Ishikawa (cell line): ENCODE measurements at regions not wholly inside any gene's neighbourhood (a gene's known extent, or its start where the extent isn't known, plus 50 kb on each side); places are given as distances from the start of the nearest gene placed in this dataset.

ENCODE experiments used
- CEBPB ChIP-seq: IDR thresholded peaks from 2 replicates; pipeline ENCODE4 v1.6.1; 2012
- CREB1 ChIP-seq: IDR thresholded peaks from 2 replicates; pipeline ENCODE4 v1.6.1; 2012; ENCODE audit warnings: low read depth
- EGR1 ChIP-seq: IDR thresholded peaks from 2 replicates; pipeline ENCODE4 v1.6.1; 2012
- EP300 ChIP-seq: IDR thresholded peaks from 2 replicates; pipeline ENCODE4 v1.6.1; 2012; ENCODE audit warnings: borderline replicate concordance
- FOXM1 ChIP-seq: IDR thresholded peaks from 2 replicates; pipeline ENCODE4 v1.6.1; 2012; ENCODE audit warnings: low read depth, borderline replicate concordance
- NFIC ChIP-seq: IDR thresholded peaks from 2 replicates; pipeline ENCODE4 v1.6.1; 2012
- RAD21 ChIP-seq: IDR thresholded peaks from 2 replicates; pipeline ENCODE4 v1.6.1; 2012; ENCODE audit warnings: low read depth
- TAF1 ChIP-seq: IDR thresholded peaks from 2 replicates; pipeline ENCODE4 v1.6.1; 2012; ENCODE audit warnings: low read depth, mild to moderate bottlenecking
- TCF12 ChIP-seq: IDR thresholded peaks from 2 replicates; pipeline ENCODE4 v1.6.1; 2012; ENCODE audit warnings: low read depth
- TEAD4 ChIP-seq: IDR thresholded peaks from 2 replicates; pipeline ENCODE4 v1.6.1; 2012
- YY1 ChIP-seq: IDR thresholded peaks from 2 replicates; pipeline ENCODE4 v1.6.1; 2012; ENCODE audit warnings: low read depth
- ZBTB7A ChIP-seq: IDR thresholded peaks from 2 replicates; pipeline ENCODE4 v1.6.1; 2012; ENCODE audit warnings: low read depth
- TF ChIP-seq, protein P1 (sequence below): IDR thresholded peaks from 2 replicates; pipeline ENCODE4 v1.6.1; 2012
- TF ChIP-seq, protein P2 (sequence below): IDR thresholded peaks from 2 replicates; pipeline ENCODE4 v1.6.1; 2012; ENCODE audit warnings: low read depth, mild to moderate bottlenecking
- TF ChIP-seq, protein P3 (sequence below): IDR thresholded peaks from 2 replicates; pipeline ENCODE4 v1.6.1; 2012

DNA sequence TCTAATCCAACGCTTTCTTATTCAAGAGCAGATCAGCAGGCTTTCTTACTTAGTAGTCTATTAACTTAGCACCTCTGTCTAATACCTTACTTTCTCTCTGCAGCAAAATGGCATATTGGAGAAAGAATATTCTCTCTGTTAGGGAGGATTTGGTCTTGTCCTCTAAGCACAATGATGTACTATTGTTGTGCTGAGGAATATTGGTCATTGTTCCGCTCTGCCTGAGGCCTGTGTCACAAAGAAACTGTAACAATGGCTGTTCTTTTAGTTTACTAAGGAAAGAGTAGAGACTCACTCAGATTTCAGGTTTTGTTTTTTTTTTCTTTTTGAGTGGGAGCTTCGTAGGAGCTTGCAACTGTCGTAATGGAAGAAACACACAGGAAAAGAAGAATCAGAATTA is 1358.8 kb downstream of the LRFN5 start:
- TF ChIP-seq, protein P1, sequence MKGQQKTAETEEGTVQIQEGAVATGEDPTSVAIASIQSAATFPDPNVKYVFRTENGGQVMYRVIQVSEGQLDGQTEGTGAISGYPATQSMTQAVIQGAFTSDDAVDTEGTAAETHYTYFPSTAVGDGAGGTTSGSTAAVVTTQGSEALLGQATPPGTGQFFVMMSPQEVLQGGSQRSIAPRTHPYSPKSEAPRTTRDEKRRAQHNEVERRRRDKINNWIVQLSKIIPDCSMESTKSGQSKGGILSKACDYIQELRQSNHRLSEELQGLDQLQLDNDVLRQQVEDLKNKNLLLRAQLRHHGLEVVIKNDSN, result no peak
- TF ChIP-seq TCF12, result no peak
- TF ChIP-seq CREB1, result no peak
- TF ChIP-seq TAF1, result no peak
- TF ChIP-seq FOXM1, result no peak

DNA sequence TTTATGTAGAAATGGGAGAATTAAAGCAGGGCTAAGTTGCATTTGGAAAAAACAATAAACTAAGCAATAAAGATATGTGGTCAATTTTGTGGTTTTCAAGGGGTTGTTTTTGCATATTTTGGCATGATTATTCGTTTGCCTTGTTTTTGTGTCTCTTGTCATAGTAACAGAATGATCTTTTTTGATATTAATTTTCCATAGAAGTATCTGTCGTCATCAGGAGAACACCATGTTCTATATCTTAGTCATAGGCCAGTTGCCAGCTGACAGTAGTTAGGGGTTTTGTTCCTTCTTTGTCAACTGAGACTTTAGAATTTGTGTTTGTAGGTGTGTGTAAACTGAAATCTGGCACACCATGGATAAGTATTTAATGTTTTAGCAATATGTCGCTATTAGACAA is 1354.8 kb downstream of the LRFN5 start:
- no peak for TF ChIP-seq CREB1

DNA sequence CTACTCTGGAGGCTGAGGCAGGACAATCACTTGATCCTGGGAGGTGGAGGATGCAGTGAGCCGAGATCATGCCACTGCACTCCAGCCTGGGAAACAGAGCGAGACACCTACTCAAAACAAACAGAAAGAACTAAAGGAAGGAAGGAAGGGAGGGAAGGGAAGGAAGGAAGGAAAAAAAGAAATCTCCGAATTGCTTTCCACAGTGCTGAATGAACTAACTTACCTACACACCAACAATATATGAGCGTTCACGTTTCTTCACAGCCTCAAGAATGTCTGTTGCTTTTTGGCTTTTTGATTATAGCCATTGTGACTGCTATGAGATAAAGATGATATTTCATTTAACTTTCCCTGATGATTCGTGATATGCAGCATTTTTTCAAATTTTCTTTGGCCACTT is 1343.7 kb downstream of the LRFN5 start:
- TF ChIP-seq, protein P2, sequence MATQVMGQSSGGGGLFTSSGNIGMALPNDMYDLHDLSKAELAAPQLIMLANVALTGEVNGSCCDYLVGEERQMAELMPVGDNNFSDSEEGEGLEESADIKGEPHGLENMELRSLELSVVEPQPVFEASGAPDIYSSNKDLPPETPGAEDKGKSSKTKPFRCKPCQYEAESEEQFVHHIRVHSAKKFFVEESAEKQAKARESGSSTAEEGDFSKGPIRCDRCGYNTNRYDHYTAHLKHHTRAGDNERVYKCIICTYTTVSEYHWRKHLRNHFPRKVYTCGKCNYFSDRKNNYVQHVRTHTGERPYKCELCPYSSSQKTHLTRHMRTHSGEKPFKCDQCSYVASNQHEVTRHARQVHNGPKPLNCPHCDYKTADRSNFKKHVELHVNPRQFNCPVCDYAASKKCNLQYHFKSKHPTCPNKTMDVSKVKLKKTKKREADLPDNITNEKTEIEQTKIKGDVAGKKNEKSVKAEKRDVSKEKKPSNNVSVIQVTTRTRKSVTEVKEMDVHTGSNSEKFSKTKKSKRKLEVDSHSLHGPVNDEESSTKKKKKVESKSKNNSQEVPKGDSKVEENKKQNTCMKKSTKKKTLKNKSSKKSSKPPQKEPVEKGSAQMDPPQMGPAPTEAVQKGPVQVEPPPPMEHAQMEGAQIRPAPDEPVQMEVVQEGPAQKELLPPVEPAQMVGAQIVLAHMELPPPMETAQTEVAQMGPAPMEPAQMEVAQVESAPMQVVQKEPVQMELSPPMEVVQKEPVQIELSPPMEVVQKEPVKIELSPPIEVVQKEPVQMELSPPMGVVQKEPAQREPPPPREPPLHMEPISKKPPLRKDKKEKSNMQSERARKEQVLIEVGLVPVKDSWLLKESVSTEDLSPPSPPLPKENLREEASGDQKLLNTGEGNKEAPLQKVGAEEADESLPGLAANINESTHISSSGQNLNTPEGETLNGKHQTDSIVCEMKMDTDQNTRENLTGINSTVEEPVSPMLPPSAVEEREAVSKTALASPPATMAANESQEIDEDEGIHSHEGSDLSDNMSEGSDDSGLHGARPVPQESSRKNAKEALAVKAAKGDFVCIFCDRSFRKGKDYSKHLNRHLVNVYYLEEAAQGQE, result peak; percentile 42; the same call in 1 of the 2 replicates
- TF ChIP-seq TEAD4, result no peak

DNA sequence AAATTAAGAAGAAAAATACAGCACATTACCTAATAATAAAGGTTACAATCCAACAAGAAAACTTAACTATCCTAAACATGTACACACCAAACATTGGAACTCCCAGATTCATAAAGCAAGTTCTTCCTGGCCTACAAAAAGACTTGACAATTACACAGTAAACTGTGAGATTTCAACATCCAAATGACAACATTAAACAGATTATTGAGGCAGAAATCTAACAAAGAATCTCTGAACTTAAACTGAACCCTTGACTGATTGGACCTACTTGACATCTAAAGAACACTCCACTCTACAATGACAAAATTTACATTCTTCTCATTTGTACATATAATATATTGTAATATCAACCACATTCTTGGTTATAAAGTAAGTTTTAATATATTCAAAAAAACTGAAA is 1341.3 kb downstream of the LRFN5 start:
- TF ChIP-seq TCF12, result no peak
- TF ChIP-seq TEAD4, result no peak
- TF ChIP-seq, protein P1, result no peak
- TF ChIP-seq RAD21, result no peak
- TF ChIP-seq CREB1, result no peak
- no peak for TF ChIP-seq CEBPB
- TF ChIP-seq, protein P3, sequence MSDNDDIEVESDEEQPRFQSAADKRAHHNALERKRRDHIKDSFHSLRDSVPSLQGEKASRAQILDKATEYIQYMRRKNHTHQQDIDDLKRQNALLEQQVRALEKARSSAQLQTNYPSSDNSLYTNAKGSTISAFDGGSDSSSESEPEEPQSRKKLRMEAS, result no peak
- no peak for TF ChIP-seq ZBTB7A
- no peak for TF ChIP-seq NFIC
- no peak for TF ChIP-seq FOXM1
- TF ChIP-seq, protein P2, result no peak
- TF ChIP-seq EGR1, result no peak
- no peak for TF ChIP-seq TAF1
- TF ChIP-seq EP300, result no peak
- no peak for TF ChIP-seq YY1

DNA sequence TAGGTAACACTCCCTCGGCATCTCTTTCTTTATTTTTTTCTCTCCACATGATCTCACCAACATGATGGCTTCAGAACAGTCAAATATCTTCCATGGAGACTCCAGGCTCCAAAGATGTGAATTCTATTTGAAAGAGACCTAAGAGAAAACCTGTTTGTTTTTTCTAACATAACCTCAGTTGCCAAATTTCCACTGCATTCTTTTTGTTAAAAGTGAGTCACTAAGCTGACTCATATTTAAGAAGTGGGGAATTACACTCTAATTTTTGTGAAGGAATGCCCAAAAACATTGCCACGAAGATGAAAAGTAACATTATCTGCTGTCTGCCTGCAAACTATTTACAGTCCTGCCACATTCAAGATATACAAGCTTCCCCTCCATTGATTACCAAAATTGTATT is 1337.6 kb downstream of the LRFN5 start:
- TF ChIP-seq, protein P3, result no peak
- TF ChIP-seq NFIC, result no peak
- no peak for TF ChIP-seq CEBPB
- TF ChIP-seq TAF1, result no peak
- TF ChIP-seq EGR1, result no peak
- no peak for TF ChIP-seq EP300
- no peak for TF ChIP-seq CREB1
- TF ChIP-seq YY1, result no peak
- no peak for TF ChIP-seq FOXM1
- TF ChIP-seq TCF12, result no peak
- no peak for TF ChIP-seq RAD21
- TF ChIP-seq, protein P1, result no peak
- no peak for TF ChIP-seq ZBTB7A
- no peak for TF ChIP-seq TEAD4
- TF ChIP-seq, protein P2, result no peak
